Activated naive CD4-positive, alpha-beta T cell treated with anti-CD3 and anti-CD28 coated beads, Interleukin-2, amount 50 U/mL, for 24 hours (primary cell): ENCODE measurements at regions not wholly inside any gene's neighbourhood (a gene's known extent, or its start where the extent isn't known, plus 50 kb on each side); places are given as distances from the start of the nearest gene placed in this dataset.

Source experiments
- H3K27ac Mint-ChIP-seq: one replicate; pipeline ENCODE4 v1.8.0; 2021; ENCODE audit warnings: mild to moderate bottlenecking, mixed read lengths
- H3K27me3 Mint-ChIP-seq: one replicate; pipeline ENCODE4 v1.8.0; 2021; ENCODE audit warnings: mixed read lengths
- H3K36me3 Mint-ChIP-seq: one replicate; pipeline ENCODE4 v1.8.0; 2021; ENCODE audit warnings: mixed read lengths
- H3K4me1 Mint-ChIP-seq: one replicate; pipeline ENCODE4 v1.8.0; 2021; ENCODE audit warnings: mixed read lengths
- H3K4me3 Mint-ChIP-seq: one replicate; pipeline ENCODE4 v1.8.0; 2021; ENCODE audit warnings: mild to moderate bottlenecking, mixed read lengths
- H3K9me3 Mint-ChIP-seq: one replicate; pipeline ENCODE4 v1.8.0; 2021; ENCODE audit warnings: mixed read lengths

GRCh38 chr6:131377112-131377705 lies 195.8 kb upstream of the ARG1 start:
- Mint-ChIP-seq H3K9me3 (no peaks in the 10 kb centered on the region), H3K36me3 (peaks cover 14% of the 10 kb centered on the region), H3K4me3 (no peak overlapping the region), H3K4me1 (peaks cover 3% of the 10 kb centered on the region), H3K27me3 (no peaks in the 10 kb centered on the region), H3K27ac (peak overlapping the region; percentile 35)

GRCh38 chr6:131378874-131379273 lies 194.2 kb upstream of the ARG1 start:
- Mint-ChIP-seq H3K9me3 (no peaks in the 10 kb centered on the region), H3K27ac (no peak overlapping the region), H3K4me3 (no peak overlapping the region), H3K27me3 (no peaks in the 10 kb centered on the region), H3K36me3 (peaks cover 20% of the 10 kb centered on the region), H3K4me1 (peaks cover 8% of the 10 kb centered on the region)

- Mint-ChIP-seq H3K27me3 (no peaks in the 10 kb centered on the region), H3K9me3 (no peaks in the 10 kb centered on the region), H3K36me3 (peaks cover 20% of the 10 kb centered on the region), H3K4me3 (no peak overlapping the region), H3K4me1 (peaks cover 9% of the 10 kb centered on the region), H3K27ac (peak overlapping the region; percentile 41)
These were observed 193.1 kb upstream of the ARG1 start for GRCh38 chr6:131379948-131380347.

- H3K4me3 Mint-ChIP-seq: no peak overlapping the region
- peaks cover 11% of the 10 kb centered on the region for H3K4me1 Mint-ChIP-seq
- H3K27me3 Mint-ChIP-seq: no peaks in the 10 kb centered on the region
- no peak overlapping the region for H3K27ac Mint-ChIP-seq
- H3K9me3 Mint-ChIP-seq: no peaks in the 10 kb centered on the region
- peaks cover 26% of the 10 kb centered on the region for H3K36me3 Mint-ChIP-seq
These were observed 191.8 kb upstream of the ARG1 start for GRCh38 chr6:131381052-131381708.

- Mint-ChIP-seq H3K4me1 (peaks cover 11% of the 10 kb centered on the region), H3K27ac (no peak overlapping the region), H3K27me3 (no peaks in the 10 kb centered on the region), H3K36me3 (peaks cover 26% of the 10 kb centered on the region), H3K4me3 (no peak overlapping the region), H3K9me3 (no peaks in the 10 kb centered on the region)
These were observed 191.3 kb upstream of the ARG1 start for GRCh38 chr6:131381709-131382093.

- Mint-ChIP-seq H3K9me3 (no peaks in the 10 kb centered on the region), H3K4me3 (no peak overlapping the region), H3K4me1 (peaks cover 8% of the 10 kb centered on the region), H3K27me3 (no peaks in the 10 kb centered on the region), H3K27ac (no peak overlapping the region), H3K36me3 (peaks cover 26% of the 10 kb centered on the region)
These were observed 190.4 kb upstream of the ARG1 start for GRCh38 chr6:131382631-131383030.

GRCh38 chr6:131383421-131384411 lies 189.3 kb upstream of the ARG1 start:
- Mint-ChIP-seq H3K27ac (peak overlapping the region; percentile 42), H3K27me3 (no peaks in the 10 kb centered on the region), H3K9me3 (no peaks in the 10 kb centered on the region), H3K4me1 (peaks cover 15% of the 10 kb centered on the region), H3K4me3 (no peak overlapping the region), H3K36me3 (peaks cover 29% of the 10 kb centered on the region)

GRCh38 chr6:131387562-131388447 lies 185.2 kb upstream of the ARG1 start:
- Mint-ChIP-seq H3K36me3 (peaks cover 22% of the 10 kb centered on the region), H3K4me3 (no peak overlapping the region), H3K27me3 (no peaks in the 10 kb centered on the region), H3K9me3 (peaks cover 10% of the 10 kb centered on the region), H3K4me1 (peaks cover 41% of the 10 kb centered on the region), H3K27ac (peak overlapping the region; percentile 42)

- peaks cover 24% of the 10 kb centered on the region for H3K36me3 Mint-ChIP-seq
- H3K27ac Mint-ChIP-seq: no peak overlapping the region
- peaks cover 43% of the 10 kb centered on the region for H3K4me1 Mint-ChIP-seq
- peaks cover 10% of the 10 kb centered on the region for H3K9me3 Mint-ChIP-seq
- H3K27me3 Mint-ChIP-seq: no peaks in the 10 kb centered on the region
- H3K4me3 Mint-ChIP-seq: no peak overlapping the region
These were observed 182.7 kb upstream of the ARG1 start for GRCh38 chr6:131390322-131390721.

GRCh38 chr6:131391116-131391515 lies 181.9 kb upstream of the ARG1 start:
- peaks cover 10% of the 10 kb centered on the region for H3K9me3 Mint-ChIP-seq
- no peak overlapping the region for H3K27ac Mint-ChIP-seq
- no peak overlapping the region for H3K4me3 Mint-ChIP-seq
- H3K27me3 Mint-ChIP-seq: no peaks in the 10 kb centered on the region
- H3K36me3 Mint-ChIP-seq: peaks cover 23% of the 10 kb centered on the region
- H3K4me1 Mint-ChIP-seq: peaks cover 43% of the 10 kb centered on the region

GRCh38 chr6:131393433-131393832 lies 179.6 kb upstream of the ARG1 start:
- H3K27ac Mint-ChIP-seq: no peak overlapping the region
- H3K4me3 Mint-ChIP-seq: no peak overlapping the region
- H3K27me3 Mint-ChIP-seq: no peaks in the 10 kb centered on the region
- H3K9me3 Mint-ChIP-seq: peaks cover 10% of the 10 kb centered on the region
- H3K36me3 Mint-ChIP-seq: peaks cover 30% of the 10 kb centered on the region
- peaks cover 46% of the 10 kb centered on the region for H3K4me1 Mint-ChIP-seq

GRCh38 chr6:131394768-131395432 lies 178.1 kb upstream of the ARG1 start:
- Mint-ChIP-seq H3K4me3 (no peak overlapping the region), H3K36me3 (peaks cover 28% of the 10 kb centered on the region), H3K9me3 (peaks cover 10% of the 10 kb centered on the region), H3K4me1 (peaks cover 35% of the 10 kb centered on the region), H3K27ac (no peak overlapping the region), H3K27me3 (no peaks in the 10 kb centered on the region)

GRCh38 chr6:131398176-131398575 lies 174.8 kb upstream of the ARG1 start:
- H3K36me3 Mint-ChIP-seq: peaks cover 28% of the 10 kb centered on the region
- no peak overlapping the region for H3K4me3 Mint-ChIP-seq
- no peaks in the 10 kb centered on the region for H3K27me3 Mint-ChIP-seq
- peaks cover 27% of the 10 kb centered on the region for H3K4me1 Mint-ChIP-seq
- H3K9me3 Mint-ChIP-seq: peaks cover 6% of the 10 kb centered on the region
- no peak overlapping the region for H3K27ac Mint-ChIP-seq

GRCh38 chr6:131399433-131399832 lies 173.6 kb upstream of the ARG1 start:
- Mint-ChIP-seq H3K36me3 (peaks cover 25% of the 10 kb centered on the region), H3K9me3 (peaks cover 9% of the 10 kb centered on the region), H3K27ac (no peak overlapping the region), H3K27me3 (no peaks in the 10 kb centered on the region), H3K4me3 (no peak overlapping the region), H3K4me1 (peaks cover 19% of the 10 kb centered on the region)
